ENCODE measurements at regions not wholly inside any gene's neighbourhood (a gene's known extent, or its start where the extent isn't known, plus 50 kb on each side); places are given as distances from the start of the nearest gene placed in this dataset.
"Not testable (repeated sequence)": the region's sequence is repeated elsewhere in the genome, so short reads cannot be mapped to it uniquely, and the experiment has no call there.

GRCh38 chr4:106869551-106869950 lies 166.6 kb downstream of the DKK2 start:
- no peak for DNase-seq (ENCODE audit: low spot score)

- no peak for DNase-seq (ENCODE audit: low spot score)
Observed at GRCh38 chr4:106868381-106869035, 167.6 kb downstream of the DKK2 start.

- no peak for DNase-seq (ENCODE audit: low spot score)
Observed at GRCh38 chr4:106864231-106864630, 171.9 kb downstream of the DKK2 start.

- DNase-seq (ENCODE audit: low spot score), result no peak
Observed at GRCh38 chr4:106854569-106855351, 181.4 kb downstream of the DKK2 start.

GRCh38 chr4:106852426-106852825 lies 183.7 kb downstream of the DKK2 start:
- DNase-seq (ENCODE audit: low spot score), result no peak

GRCh38 chr4:106851726-106852125 lies 184.4 kb downstream of the DKK2 start:
- no peak for DNase-seq (ENCODE audit: low spot score)

GRCh38 chr4:106850691-106851090 lies 185.4 kb downstream of the DKK2 start:
- DNase-seq (ENCODE audit: low spot score), result no peak

GRCh38 chr4:106835919-106836318 lies 200.2 kb downstream of the DKK2 start:
- DNase-seq (ENCODE audit: low spot score), result no peak

- DNase-seq (ENCODE audit: low spot score), result no peak
Observed at GRCh38 chr4:106830879-106831278, 205.2 kb downstream of the DKK2 start.

GRCh38 chr4:106818764-106819163 lies 217.3 kb downstream of the DKK2 start:
- DNase-seq (ENCODE audit: low spot score), result no peak

- DNase-seq (ENCODE audit: low spot score), result peak; percentile 2
Observed at GRCh38 chr4:106816496-106816895, 219.6 kb downstream of the DKK2 start.

- no peak for DNase-seq (ENCODE audit: low spot score)
Observed at GRCh38 chr4:106810122-106810521, 226.0 kb downstream of the DKK2 start.

- DNase-seq (ENCODE audit: low spot score), result peak; percentile 5
Observed at GRCh38 chr4:106809076-106809475, 227.0 kb downstream of the DKK2 start.

- DNase-seq (ENCODE audit: low spot score), result no peak
Observed at GRCh38 chr4:106806158-106806797, 229.8 kb downstream of the DKK2 start.

GRCh38 chr4:106803083-106803482 lies 233.0 kb downstream of the DKK2 start:
- no peak for DNase-seq (ENCODE audit: low spot score)

- DNase-seq (ENCODE audit: low spot score), result no peak
Observed at GRCh38 chr4:106801386-106801785, 234.7 kb downstream of the DKK2 start.

GRCh38 chr4:106796876-106797275 lies 239.2 kb downstream of the DKK2 start:
- DNase-seq (ENCODE audit: low spot score), result no peak

GRCh38 chr4:106795326-106795725 lies 240.8 kb downstream of the DKK2 start:
- no peak for DNase-seq (ENCODE audit: low spot score)

- DNase-seq (ENCODE audit: low spot score), result no peak
Observed at GRCh38 chr4:106793933-106794332, 242.2 kb downstream of the DKK2 start.

GRCh38 chr4:106775636-106776035 lies 260.5 kb downstream of the DKK2 start:
- DNase-seq (ENCODE audit: low spot score), result no peak

- DNase-seq (ENCODE audit: low spot score), result not testable (repeated sequence)
Observed at GRCh38 chr4:106774055-106774454, 262.1 kb downstream of the DKK2 start.

- DNase-seq (ENCODE audit: low spot score), result no peak
Observed at GRCh38 chr4:106773076-106773905, 262.8 kb downstream of the DKK2 start.

All from AG08396 (cell line).